ENCODE measurements at regions not wholly inside any gene's neighbourhood (a gene's known extent, or its start where the extent isn't known, plus 50 kb on each side); places are given as distances from the start of the nearest gene placed in this dataset.

DNA sequence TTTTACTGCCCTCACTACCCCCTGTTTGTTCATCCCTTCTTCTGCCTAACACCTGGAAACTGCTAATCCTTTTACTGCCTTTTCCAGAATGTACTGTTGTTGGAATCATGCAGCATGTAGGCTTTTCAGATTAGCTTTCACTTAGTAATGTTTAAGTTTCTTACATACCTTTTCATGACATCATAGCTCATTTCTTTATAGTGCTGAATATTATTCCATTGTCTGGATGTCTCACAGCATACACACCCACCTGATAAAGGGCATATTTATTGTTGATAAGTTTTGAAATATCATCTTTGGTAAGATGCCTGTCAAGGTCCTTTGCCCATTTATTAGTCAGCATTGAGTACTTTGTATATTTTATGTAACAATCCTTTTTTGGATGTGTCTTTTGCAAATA is 588.2 kb upstream of the NRSN1 start:
- TF ChIP-seq, protein P1, sequence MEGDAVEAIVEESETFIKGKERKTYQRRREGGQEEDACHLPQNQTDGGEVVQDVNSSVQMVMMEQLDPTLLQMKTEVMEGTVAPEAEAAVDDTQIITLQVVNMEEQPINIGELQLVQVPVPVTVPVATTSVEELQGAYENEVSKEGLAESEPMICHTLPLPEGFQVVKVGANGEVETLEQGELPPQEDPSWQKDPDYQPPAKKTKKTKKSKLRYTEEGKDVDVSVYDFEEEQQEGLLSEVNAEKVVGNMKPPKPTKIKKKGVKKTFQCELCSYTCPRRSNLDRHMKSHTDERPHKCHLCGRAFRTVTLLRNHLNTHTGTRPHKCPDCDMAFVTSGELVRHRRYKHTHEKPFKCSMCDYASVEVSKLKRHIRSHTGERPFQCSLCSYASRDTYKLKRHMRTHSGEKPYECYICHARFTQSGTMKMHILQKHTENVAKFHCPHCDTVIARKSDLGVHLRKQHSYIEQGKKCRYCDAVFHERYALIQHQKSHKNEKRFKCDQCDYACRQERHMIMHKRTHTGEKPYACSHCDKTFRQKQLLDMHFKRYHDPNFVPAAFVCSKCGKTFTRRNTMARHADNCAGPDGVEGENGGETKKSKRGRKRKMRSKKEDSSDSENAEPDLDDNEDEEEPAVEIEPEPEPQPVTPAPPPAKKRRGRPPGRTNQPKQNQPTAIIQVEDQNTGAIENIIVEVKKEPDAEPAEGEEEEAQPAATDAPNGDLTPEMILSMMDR (IDR thresholded peaks at IDR 0.05), result no peak
- TF ChIP-seq POLR2AphosphoS5 (IDR thresholded peaks at IDR 0.05) (no peak), POLR2A (IDR thresholded peaks at IDR 0.05) (no peak), EP300 (IDR thresholded peaks at IDR 0.05) (no peak)
